GM18520 (cell line): ENCODE measurements at regions not wholly inside any gene's neighbourhood (a gene's known extent, or its start where the extent isn't known, plus 50 kb on each side); places are given as distances from the start of the nearest gene placed in this dataset.
A peak's percentile ranks its signal among the peaks of the same experiment; 100 is the strongest.
"Not testable (repeated sequence)": the region's sequence is repeated elsewhere in the genome, so short reads cannot be mapped to it uniquely, and the experiment has no call there.

Source experiments
- ATAC-seq: cut with Tn5 transposase; IDR thresholded peaks from one replicate; pipeline ENCODE4 v1.9.1; 2021; ENCODE audit not compliant: unreplicated experiment

- no peak for ATAC-seq
Observed at GRCh38 chr1:213452501-213452900, 401.5 kb downstream of the RPS6KC1 start.

- no peak for ATAC-seq
Observed at GRCh38 chr1:213457186-213457585, 406.1 kb downstream of the RPS6KC1 start.

- ATAC-seq: no peak
Observed at GRCh38 chr1:213457733-213458132, 406.7 kb downstream of the RPS6KC1 start.

- ATAC-seq: not testable (repeated sequence)
Observed at GRCh38 chr1:213462374-213462773, 411.3 kb downstream of the RPS6KC1 start.

GRCh38 chr1:213464786-213465460 is 413.9 kb downstream of the RPS6KC1 start:
- peak; percentile 65 for ATAC-seq

- no peak for ATAC-seq
Observed at GRCh38 chr1:213466541-213466940, 415.5 kb downstream of the RPS6KC1 start.

GRCh38 chr1:213474054-213474453 is 423.0 kb downstream of the RPS6KC1 start:
- ATAC-seq: no peak

GRCh38 chr1:213481395-213481794 is 430.4 kb downstream of the RPS6KC1 start:
- no peak for ATAC-seq

- no peak for ATAC-seq
Observed at GRCh38 chr1:213484333-213484732, 433.3 kb downstream of the RPS6KC1 start.

GRCh38 chr1:213484758-213485157 is 433.7 kb downstream of the RPS6KC1 start:
- no peak for ATAC-seq

- no peak for ATAC-seq
Observed at GRCh38 chr1:213486488-213486887, 435.4 kb downstream of the RPS6KC1 start.

- ATAC-seq: no peak
Observed at GRCh38 chr1:213491468-213491867, 440.4 kb downstream of the RPS6KC1 start.

GRCh38 chr1:213492161-213493041 is 441.4 kb downstream of the RPS6KC1 start:
- ATAC-seq: no peak

GRCh38 chr1:213499444-213499843 is 448.4 kb downstream of the RPS6KC1 start:
- no peak for ATAC-seq

GRCh38 chr1:213507472-213508223 is 456.6 kb downstream of the RPS6KC1 start:
- no peak for ATAC-seq

GRCh38 chr1:213511173-213511572 is 460.1 kb downstream of the RPS6KC1 start:
- no peak for ATAC-seq

- no peak for ATAC-seq
Observed at GRCh38 chr1:213512316-213512715, 461.3 kb downstream of the RPS6KC1 start.

- no peak for ATAC-seq
Observed at GRCh38 chr1:213513006-213513405, 462.0 kb downstream of the RPS6KC1 start.

- ATAC-seq: not testable (repeated sequence)
Observed at GRCh38 chr1:213514408-213515179, 463.6 kb downstream of the RPS6KC1 start.

- no peak for ATAC-seq
Observed at GRCh38 chr1:213519098-213519497, 468.1 kb downstream of the RPS6KC1 start.

GRCh38 chr1:213521206-213521605 is 466.6 kb upstream of the PROX1 start:
- ATAC-seq: no peak
